GM12878 (cell line): ENCODE measurements at regions not wholly inside any gene's neighbourhood (a gene's known extent, or its start where the extent isn't known, plus 50 kb on each side); places are given as distances from the start of the nearest gene placed in this dataset.

Source experiments
- ATF7 ChIP-seq: fragments of 450-650 bp; IDR thresholded peaks from 2 replicates; pipeline ENCODE4 v1.6.1; 2016; ENCODE audit warnings: low read depth, mild to moderate bottlenecking
- BACH1 ChIP-seq: fragments of 450-650 bp; IDR thresholded peaks from 2 replicates; pipeline ENCODE4 v1.6.1; 2017; ENCODE audit warnings: mild to moderate bottlenecking, borderline replicate concordance
- CBFB ChIP-seq: IDR thresholded peaks from 2 replicates; pipeline ENCODE4 v1.6.1; 2016; ENCODE audit warnings: antibody characterized with exemption, low read depth
- GATAD2B ChIP-seq: fragments of 450-650 bp; conservative IDR thresholded peaks from 2 replicates; pipeline ENCODE4 v1.6.1; 2017; ENCODE audit warnings: low read depth, mild to moderate bottlenecking, moderate library complexity
- IKZF2 ChIP-seq, 2 experiments: fragments of 450-650 bp; IDR thresholded peaks; 2 replicates each; pipeline ENCODE4 v1.6.1; 2017; ENCODE audit warnings: mild to moderate bottlenecking in 2 of 2, moderate library complexity in 2 of 2
- JUNB ChIP-seq: IDR thresholded peaks from 2 replicates; pipeline ENCODE4 v1.6.1; 2016; ENCODE audit warnings: antibody characterized with exemption, mild to moderate bottlenecking
- NR2C1 ChIP-seq: fragments of 450-650 bp; IDR thresholded peaks from 2 replicates; pipeline ENCODE4 v1.6.1; 2017; ENCODE audit warnings: antibody characterized with exemption, mild to moderate bottlenecking, moderate library complexity
- PAX8 ChIP-seq: fragments of 450-650 bp; IDR thresholded peaks from 2 replicates; pipeline ENCODE4 v1.6.1; 2017; ENCODE audit warnings: mild to moderate bottlenecking, moderate library complexity
- POLR2A ChIP-seq: IDR thresholded peaks from 2 replicates; pipeline ENCODE4 v1.6.1; 2011; ENCODE audit warnings: low read depth, mild to moderate bottlenecking, low read length
- POLR2AphosphoS2 ChIP-seq: IDR thresholded peaks from 2 replicates; pipeline ENCODE4 v1.6.1; 2011; ENCODE audit warnings: low read depth, mild to moderate bottlenecking, low read length, improper control_type of control experiment, moderate library complexity
- POLR2AphosphoS5 ChIP-seq: IDR thresholded peaks from 2 replicates; pipeline ENCODE4 v1.6.1; 2011; ENCODE audit warnings: mild to moderate bottlenecking, low read length, inconsistent platforms
- RUNX3 ChIP-seq: IDR thresholded peaks from 2 replicates; pipeline ENCODE4 v1.6.1; 2012; ENCODE audit warnings: low read length, inconsistent platforms
- SMAD1 ChIP-seq: fragments of 450-650 bp; IDR thresholded peaks from 2 replicates; pipeline ENCODE4 v1.6.1; 2018; ENCODE audit warnings: mild to moderate bottlenecking, low read depth; ENCODE audit not compliant: partially characterized antibody
- SMARCA5 ChIP-seq: fragments of 450-650 bp; IDR thresholded peaks from 2 replicates; pipeline ENCODE4 v1.6.1; 2017; ENCODE audit warnings: mild to moderate bottlenecking
- SRF ChIP-seq, 2 experiments: IDR thresholded peaks; 2 replicates each; pipeline ENCODE4 v1.6.1; 2011; ENCODE audit warnings: low read depth in 2 of 2, low read length in 2 of 2, mild to moderate bottlenecking in 1 of 2, moderate library complexity in 1 of 2
- YBX1 ChIP-seq: fragments of 450-650 bp; IDR thresholded peaks from 2 replicates; pipeline ENCODE4 v1.6.1; 2016; ENCODE audit warnings: antibody characterized with exemption
- ZNF207 ChIP-seq: fragments of 450-650 bp; IDR thresholded peaks from 2 replicates; pipeline ENCODE4 v1.6.1; 2014; ENCODE audit warnings: antibody characterized with exemption, mild to moderate bottlenecking, borderline replicate concordance
- TF ChIP-seq, protein P1 (sequence below): fragments of 450-650 bp; IDR thresholded peaks from 2 replicates; pipeline ENCODE4 v1.6.1; 2018; ENCODE audit warnings: mild to moderate bottlenecking, low read depth, moderate library complexity; ENCODE audit not compliant: partially characterized antibody
- TF ChIP-seq, protein P2 (sequence below): IDR thresholded peaks from 2 replicates; pipeline ENCODE4 v1.6.1; 2011; ENCODE audit warnings: low read depth, mild to moderate bottlenecking, low read length, moderate library complexity, borderline replicate concordance; ENCODE audit errors: extremely low read depth
- TF ChIP-seq, protein P3 (sequence below): IDR thresholded peaks from 2 replicates; pipeline ENCODE4 v1.6.1; 2012; ENCODE audit warnings: low read depth, low read length, improper control_type of control experiment
- TF ChIP-seq, protein P4 (sequence below): IDR thresholded peaks from 2 replicates; pipeline ENCODE4 v1.6.1; 2012; ENCODE audit warnings: low read depth, low read length, improper control_type of control experiment
- TF ChIP-seq, protein P5 (sequence below): fragments of 450-650 bp; IDR thresholded peaks from 2 replicates; pipeline ENCODE4 v1.6.1; 2016; ENCODE audit warnings: mild to moderate bottlenecking
- TF ChIP-seq, protein P6 (sequence below): fragments of 450-650 bp; IDR thresholded peaks from 2 replicates; pipeline ENCODE4 v1.6.1; 2014; ENCODE audit warnings: mild to moderate bottlenecking

DNA sequence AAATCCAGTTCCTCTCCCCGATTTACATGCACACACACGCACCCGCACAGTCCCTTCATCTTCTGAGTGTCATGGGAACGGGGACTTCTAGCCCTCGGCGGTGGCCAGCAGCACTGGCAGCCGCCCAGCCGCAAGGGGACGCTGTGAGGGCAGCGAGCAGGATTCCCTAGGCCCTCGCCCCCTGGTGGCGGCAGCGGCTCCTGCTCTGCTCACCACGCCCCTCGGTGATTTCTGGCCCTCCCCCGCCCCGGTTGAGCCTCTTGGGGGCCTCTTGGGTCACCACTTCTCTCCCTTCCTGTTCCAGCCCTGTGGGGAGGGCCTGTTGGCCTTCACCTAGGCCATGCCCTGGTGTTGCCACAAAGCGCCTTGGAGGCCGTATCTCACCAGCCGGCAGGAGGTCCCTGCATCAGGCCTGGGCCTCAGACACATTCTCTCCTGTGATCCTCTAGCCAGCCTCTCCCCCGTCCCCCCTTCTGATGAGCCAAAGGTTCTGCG lies 75.2 kb upstream of the KSR1 start (continued):
- TF ChIP-seq, protein P1, sequence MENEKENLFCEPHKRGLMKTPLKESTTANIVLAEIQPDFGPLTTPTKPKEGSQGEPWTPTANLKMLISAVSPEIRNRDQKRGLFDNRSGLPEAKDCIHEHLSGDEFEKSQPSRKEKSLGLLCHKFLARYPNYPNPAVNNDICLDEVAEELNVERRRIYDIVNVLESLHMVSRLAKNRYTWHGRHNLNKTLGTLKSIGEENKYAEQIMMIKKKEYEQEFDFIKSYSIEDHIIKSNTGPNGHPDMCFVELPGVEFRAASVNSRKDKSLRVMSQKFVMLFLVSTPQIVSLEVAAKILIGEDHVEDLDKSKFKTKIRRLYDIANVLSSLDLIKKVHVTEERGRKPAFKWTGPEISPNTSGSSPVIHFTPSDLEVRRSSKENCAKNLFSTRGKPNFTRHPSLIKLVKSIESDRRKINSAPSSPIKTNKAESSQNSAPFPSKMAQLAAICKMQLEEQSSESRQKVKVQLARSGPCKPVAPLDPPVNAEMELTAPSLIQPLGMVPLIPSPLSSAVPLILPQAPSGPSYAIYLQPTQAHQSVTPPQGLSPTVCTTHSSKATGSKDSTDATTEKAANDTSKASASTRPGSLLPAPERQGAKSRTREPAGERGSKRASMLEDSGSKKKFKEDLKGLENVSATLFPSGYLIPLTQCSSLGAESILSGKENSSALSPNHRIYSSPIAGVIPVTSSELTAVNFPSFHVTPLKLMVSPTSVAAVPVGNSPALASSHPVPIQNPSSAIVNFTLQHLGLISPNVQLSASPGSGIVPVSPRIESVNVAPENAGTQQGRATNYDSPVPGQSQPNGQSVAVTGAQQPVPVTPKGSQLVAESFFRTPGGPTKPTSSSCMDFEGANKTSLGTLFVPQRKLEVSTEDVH, result no peak
- no peak for TF ChIP-seq NR2C1
- no peak for TF ChIP-seq ZNF207
- TF ChIP-seq PAX8, result no peak
- TF ChIP-seq POLR2A, result no peak
- TF ChIP-seq CBFB, result no peak
- TF ChIP-seq BACH1, result no peak
- no peak for TF ChIP-seq ATF7
- TF ChIP-seq, protein P2, sequence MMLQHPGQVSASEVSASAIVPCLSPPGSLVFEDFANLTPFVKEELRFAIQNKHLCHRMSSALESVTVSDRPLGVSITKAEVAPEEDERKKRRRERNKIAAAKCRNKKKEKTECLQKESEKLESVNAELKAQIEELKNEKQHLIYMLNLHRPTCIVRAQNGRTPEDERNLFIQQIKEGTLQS, result peak; percentile 68; the same call in 1 of the 2 replicates
- TF ChIP-seq, protein P3, sequence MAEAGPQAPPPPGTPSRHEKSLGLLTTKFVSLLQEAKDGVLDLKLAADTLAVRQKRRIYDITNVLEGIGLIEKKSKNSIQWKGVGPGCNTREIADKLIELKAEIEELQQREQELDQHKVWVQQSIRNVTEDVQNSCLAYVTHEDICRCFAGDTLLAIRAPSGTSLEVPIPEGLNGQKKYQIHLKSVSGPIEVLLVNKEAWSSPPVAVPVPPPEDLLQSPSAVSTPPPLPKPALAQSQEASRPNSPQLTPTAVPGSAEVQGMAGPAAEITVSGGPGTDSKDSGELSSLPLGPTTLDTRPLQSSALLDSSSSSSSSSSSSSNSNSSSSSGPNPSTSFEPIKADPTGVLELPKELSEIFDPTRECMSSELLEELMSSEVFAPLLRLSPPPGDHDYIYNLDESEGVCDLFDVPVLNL, result no peak
- peak; percentile 41 for TF ChIP-seq RUNX3
- TF ChIP-seq, protein P4, sequence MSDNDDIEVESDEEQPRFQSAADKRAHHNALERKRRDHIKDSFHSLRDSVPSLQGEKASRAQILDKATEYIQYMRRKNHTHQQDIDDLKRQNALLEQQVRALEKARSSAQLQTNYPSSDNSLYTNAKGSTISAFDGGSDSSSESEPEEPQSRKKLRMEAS, result no peak
- TF ChIP-seq SRF (IDR thresholded peaks at IDR 0.05; ENCODE audit: low read depth in 2 of 2, low read length in 2 of 2), result no peak
- no peak for TF ChIP-seq YBX1
- no peak for TF ChIP-seq SMAD1
- no peak for TF ChIP-seq POLR2AphosphoS2
- no peak for TF ChIP-seq POLR2AphosphoS5
- TF ChIP-seq IKZF2 (IDR thresholded peaks at IDR 0.05), result no peak
- TF ChIP-seq, protein P5, sequence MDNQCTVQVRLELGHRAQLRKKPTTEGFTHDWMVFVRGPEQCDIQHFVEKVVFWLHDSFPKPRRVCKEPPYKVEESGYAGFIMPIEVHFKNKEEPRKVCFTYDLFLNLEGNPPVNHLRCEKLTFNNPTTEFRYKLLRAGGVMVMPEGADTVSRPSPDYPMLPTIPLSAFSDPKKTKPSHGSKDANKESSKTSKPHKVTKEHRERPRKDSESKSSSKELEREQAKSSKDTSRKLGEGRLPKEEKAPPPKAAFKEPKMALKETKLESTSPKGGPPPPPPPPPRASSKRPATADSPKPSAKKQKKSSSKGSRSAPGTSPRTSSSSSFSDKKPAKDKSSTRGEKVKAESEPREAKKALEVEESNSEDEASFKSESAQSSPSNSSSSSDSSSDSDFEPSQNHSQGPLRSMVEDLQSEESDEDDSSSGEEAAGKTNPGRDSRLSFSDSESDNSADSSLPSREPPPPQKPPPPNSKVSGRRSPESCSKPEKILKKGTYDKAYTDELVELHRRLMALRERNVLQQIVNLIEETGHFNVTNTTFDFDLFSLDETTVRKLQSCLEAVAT, result no peak
- TF ChIP-seq GATAD2B, result no peak
- TF ChIP-seq SMARCA5, result peak; percentile 96
- TF ChIP-seq, protein P6, sequence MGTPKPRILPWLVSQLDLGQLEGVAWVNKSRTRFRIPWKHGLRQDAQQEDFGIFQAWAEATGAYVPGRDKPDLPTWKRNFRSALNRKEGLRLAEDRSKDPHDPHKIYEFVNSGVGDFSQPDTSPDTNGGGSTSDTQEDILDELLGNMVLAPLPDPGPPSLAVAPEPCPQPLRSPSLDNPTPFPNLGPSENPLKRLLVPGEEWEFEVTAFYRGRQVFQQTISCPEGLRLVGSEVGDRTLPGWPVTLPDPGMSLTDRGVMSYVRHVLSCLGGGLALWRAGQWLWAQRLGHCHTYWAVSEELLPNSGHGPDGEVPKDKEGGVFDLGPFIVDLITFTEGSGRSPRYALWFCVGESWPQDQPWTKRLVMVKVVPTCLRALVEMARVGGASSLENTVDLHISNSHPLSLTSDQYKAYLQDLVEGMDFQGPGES, result no peak
- TF ChIP-seq JUNB, result no peak
